Astrocyte of the hippocampus (primary cell): ENCODE measurements at regions not wholly inside any gene's neighbourhood (a gene's known extent, or its start where the extent isn't known, plus 50 kb on each side); places are given as distances from the start of the nearest gene placed in this dataset.

Experiments
- DNase-seq: peaks from one replicate; pipeline ENCODE4 v3.0.0; 2011; ENCODE audit warnings: low read depth, low spot score

DNA sequence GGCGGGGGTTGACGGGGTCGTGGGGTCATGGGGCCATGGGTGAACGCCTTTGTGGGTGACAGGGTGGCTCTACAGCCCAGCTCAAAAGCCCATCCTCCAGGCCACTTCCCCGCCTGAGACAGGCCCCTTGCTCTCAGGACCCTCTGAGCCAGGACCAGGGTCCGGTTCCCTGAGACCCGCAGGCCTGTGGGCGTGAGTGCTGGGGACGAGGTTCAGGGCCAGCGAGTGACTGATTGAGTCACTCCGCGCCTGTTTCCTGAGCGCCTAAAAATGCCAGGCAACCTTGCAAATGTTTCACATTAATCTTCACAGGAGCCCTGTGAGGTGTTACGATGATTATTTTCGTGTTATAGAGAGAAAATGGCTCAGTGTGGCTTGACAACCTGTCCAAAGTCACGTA is 97.8 kb downstream of the ZNF674 start:
- DNase-seq = peak; percentile 30

- peak; percentile 84 for DNase-seq
These were observed 98.4 kb downstream of the ZNF674 start for GRCh38 chrX:46446727-46447378.

DNA sequence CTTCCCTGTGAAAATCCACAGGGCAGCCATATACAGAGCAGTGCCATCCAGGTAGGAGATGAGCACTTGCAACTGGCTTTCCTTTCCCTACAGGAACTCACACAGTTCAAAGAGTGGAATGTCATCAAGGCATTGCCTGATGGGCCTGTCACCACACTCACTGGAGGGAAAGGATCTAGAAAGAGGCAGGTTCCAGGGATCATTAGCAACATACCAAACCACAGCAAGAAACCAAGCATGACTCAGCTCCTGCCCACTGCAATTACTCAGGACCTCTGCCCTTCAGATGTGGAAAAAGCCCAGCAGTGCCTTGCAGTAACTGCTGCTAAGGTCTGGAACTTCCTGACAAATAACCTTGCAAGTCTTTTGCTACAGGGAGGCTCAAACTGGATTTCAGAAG is 101.2 kb downstream of the ZNF674 start:
- peak; percentile 87 for DNase-seq

GRCh38 chrX:46436744-46437143 is 108.5 kb downstream of the ZNF674 start:
- DNase-seq = no peak

DNA sequence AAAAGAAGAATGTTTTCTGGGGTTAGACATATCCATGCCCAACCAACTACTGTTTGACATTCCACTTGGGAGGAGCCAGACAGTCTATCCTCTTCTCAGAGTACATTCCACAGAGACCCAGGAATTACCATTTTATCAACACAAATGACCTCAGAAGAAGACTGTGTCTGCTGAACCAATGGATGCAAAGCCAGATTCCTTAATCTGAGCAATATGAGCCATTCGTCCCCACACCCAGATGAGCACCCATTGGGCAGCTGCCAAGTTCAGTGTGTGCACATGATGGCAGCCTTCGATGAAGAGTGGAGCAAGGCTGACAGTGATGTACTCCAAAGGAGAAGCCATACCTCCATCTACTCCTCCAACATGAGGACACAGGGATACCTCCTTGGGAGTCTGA is 111.3 kb downstream of the ZNF674 start:
- DNase-seq = peak; percentile 33

DNA sequence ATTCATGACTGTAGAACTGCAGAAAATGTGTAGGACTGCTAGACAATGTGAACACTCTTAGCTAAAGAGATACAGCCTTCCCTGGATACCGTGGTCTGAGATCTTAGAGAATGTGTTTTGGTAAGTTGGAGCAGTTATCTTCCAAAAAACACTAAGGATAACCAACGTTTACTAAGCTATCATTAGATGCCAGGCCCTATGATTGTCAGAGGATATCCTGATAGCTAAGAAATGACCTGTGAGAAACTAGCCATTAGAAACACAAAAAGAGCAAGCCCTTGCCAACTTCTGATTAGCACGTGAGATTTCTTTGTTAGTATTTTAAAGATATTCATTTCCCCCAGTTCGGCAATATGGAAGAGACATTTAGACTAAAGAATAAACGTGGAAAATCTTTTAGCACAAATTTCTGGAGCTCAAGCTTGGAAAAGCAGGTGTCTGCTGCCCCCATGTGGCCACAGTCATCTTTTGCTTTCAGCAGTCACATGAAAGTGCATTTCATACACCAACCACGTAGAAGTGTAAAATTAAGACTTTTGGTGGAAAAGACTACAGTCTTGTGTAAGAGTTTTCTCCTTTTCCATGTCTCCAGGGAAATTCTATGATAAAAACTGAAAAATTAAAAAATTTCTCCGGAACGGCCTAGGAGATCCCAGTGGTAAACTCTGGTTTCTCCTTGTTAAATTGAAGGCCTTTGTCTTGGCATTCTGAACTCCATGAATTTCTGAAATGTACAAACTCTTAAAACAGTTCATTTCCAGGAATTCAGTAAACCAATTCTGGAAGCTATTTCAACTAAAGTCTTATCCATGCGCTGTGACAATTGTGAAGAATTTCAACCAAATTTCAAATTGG is 136.4 kb downstream of the ZNF674 start:
- DNase-seq = peak; percentile 85

- DNase-seq = peak; percentile 10
These were observed 137.5 kb downstream of the ZNF674 start for GRCh38 chrX:46407753-46408130.

DNA sequence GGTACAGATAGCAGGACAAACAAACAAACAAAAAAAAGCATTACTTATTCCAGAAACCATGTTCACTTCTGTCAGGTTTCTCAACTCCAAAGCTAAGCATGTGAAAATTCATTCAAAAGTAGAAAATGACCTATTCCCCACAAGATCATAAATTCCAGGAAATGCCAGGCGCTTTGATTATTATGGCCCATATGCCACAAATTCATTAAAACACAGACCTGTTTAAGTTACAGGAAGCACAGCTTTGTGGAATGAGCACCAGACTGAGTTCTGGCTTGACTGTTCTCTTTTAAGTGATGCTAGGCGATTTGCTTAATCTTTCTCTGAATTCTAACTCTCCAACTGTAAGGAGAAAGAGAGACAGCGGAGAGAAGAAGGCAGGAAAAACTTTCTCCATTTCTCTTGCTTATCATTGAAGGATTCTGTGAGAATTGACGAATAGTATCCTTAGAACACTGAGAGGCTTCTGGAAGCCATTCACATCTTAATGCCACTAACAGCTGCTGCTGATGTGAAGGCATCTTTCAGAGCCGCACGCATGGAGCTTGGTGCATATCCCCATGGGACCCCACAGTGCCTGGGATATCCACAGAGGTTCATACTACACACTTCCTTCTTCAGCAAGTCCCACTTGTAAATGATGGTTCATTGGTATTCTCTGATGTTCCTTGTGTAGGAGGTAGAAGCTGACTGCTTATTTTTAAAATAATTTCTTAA is 138.0 kb downstream of the ZNF674 start:
- DNase-seq = no peak

DNA sequence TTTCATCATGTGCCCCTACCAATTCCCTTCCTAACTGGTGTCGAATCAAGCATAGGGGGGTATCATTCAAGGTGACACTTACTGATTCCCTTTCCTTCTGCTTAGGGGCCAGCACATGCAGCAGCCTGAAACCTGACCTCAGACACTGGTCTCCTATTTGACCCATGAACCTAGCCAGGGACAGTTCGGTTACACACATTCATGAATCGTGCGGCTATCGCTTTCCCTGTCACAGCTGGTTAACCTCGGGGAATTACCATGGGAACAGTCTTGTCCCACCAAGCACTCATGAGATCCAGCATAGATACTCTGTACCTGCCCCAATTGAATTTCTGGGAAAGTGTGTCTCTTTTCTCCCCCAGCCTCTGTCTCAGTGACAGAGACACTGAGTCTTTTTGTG is 140.4 kb downstream of the ZNF674 start:
- no peak for DNase-seq

GRCh38 chrX:46400530-46401443 is 144.4 kb downstream of the ZNF674 start:
- no peak for DNase-seq

- no peak for DNase-seq
These were observed 146.3 kb downstream of the ZNF674 start for GRCh38 chrX:46398874-46399273.

DNA sequence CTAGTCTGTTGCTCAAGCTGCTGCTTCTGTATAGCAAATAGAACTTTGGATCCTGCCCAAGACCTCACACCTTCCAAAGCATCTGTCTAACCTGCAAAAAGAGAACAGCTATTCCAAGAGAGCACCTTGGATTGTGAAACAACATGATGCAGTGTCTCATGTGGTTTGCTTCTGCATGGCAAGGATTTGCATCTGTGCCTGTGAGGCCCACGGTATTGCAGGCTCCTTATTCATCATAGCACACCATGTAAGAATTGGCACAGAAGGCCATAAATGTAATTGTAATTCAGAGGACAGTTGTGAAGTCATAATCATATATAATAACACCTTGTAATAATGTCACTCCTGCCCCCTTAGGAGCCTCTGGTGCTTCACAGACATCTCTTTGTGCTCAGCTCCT is 147.1 kb downstream of the ZNF674 start:
- no peak for DNase-seq

DNA sequence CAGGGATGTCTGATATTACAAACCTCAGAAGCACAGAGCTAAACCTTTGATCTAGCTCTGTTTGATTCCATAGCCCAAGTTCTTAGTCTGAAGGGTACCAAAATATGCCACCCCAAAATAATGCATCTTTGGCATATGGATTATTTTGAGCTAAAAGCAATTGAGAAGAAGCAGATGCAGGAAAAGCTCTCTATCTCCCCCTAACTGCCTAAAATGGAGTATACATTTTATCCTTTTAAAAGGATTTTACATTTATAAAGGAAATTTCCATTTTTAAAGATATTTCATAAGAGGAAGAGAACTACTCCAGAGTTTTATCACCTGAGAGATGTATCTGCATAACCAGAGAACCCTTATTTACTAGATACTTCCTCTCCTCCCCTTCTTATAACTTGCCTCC is 158.7 kb downstream of the ZNF674 start:
- DNase-seq = no peak

DNA sequence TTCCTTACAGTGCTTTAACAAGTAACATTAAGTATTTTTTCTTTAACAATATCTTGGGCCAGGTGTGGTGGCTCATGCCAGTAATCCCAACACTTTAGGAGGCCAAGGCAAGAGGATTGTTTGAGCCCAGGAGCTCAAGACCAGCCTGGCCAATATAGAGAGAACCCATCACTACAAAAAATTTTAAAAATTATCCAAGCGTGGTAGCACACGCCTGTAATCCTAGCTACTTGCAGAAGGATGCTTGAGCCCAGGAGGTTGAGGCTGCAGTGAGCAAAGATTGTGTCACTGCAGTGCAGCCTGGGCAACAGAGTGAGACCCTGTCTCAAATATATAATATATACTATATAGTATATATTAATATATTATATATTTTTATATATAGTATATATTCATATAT is 162.2 kb downstream of the ZNF674 start:
- DNase-seq = no peak

GRCh38 chrX:46382595-46382994 is 162.6 kb downstream of the ZNF674 start:
- no peak for DNase-seq

GRCh38 chrX:46381630-46382029 is 163.6 kb downstream of the ZNF674 start:
- DNase-seq = peak; percentile 27

GRCh38 chrX:46380148-46380752 is 165.0 kb downstream of the ZNF674 start:
- no peak for DNase-seq

DNA sequence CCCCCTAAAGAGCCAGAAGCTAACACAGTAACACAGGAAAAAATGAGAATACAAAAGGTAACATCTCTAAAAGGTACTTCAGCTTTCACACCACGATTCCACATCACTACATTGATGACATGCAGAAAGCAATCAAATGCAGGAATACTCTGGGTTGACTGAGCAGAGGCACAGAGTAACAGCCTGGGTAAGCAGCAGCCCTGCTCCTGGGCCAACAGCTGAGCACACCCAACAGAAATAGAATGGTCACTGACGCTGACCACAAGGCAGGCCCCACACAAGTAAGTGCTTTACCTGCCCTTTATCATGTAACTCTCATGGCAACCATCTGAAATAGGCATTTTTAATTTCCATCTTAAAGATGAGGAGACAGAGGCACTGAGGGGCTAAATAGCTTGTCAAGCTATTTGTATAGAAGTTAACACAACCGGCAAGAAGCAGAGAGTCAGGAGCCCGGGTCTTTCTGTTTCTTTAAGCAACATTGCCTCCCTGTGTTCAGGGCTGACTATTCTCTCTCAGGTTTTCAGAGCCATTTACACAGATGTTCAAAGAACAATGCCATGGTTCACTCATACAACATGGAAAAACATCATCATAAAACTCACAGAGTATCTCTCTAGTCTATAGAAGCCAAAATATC is 168.9 kb downstream of the ZNF674 start:
- DNase-seq = peak; percentile 77

- DNase-seq = no peak
These were observed 169.4 kb downstream of the ZNF674 start for GRCh38 chrX:46375831-46376230.

- DNase-seq = no peak
These were observed 170.8 kb downstream of the ZNF674 start for GRCh38 chrX:46374371-46374770.

DNA sequence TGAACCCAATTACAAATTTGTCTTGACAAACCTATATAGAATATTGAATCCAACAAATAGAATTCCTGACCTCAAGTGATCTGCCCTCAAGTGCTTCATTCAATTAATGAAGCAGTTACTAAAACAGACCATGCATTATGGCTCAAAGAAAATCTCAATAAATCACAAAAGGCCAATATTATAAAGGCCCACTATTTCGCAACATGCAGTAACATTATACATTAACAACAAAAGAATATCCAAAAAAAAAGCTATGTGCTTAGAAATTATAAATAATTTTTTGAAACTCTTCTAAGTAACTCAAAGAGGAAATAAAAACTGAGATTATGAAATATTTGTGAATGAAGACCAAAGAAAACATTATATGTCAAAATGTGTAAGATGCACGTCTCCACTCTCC is 177.7 kb downstream of the ZNF674 start:
- DNase-seq = no peak
